ENCODE measurements at regions not wholly inside any gene's neighbourhood (a gene's known extent, or its start where the extent isn't known, plus 50 kb on each side); places are given as distances from the start of the nearest gene placed in this dataset.

GRCh38 chr7:73974101-73974947 lies 53.6 kb upstream of the ELN start:
- no peak overlapping the region for H3K56ac ChIP-seq (ENCODE audit: extremely low read depth, insufficient read depth, low read length)
- H2BK20ac ChIP-seq (ENCODE audit: low read depth, low read length), result no peak overlapping the region
- no peaks in the 10 kb centered on the region for H3K27me3 ChIP-seq (ENCODE audit: control insufficient read depth, insufficient read depth, low read length)
- H4K5ac ChIP-seq (ENCODE audit: low read depth, low read length), result no peak overlapping the region
- H3K14ac ChIP-seq (replicated peaks; ENCODE audit: low read depth, low read length), result no peak overlapping the region
- ChIA-PET POLR2A (ENCODE audit: unreplicated experiment) (no interaction called here), CTCF (no interaction called here)
- no peak overlapping the region for H3K18ac ChIP-seq (ENCODE audit: low read depth, low read length)
- no peak overlapping the region for H2BK15ac ChIP-seq (ENCODE audit: low read depth, low read length)
- H3K23ac ChIP-seq (ENCODE audit: low read depth, low read length), result no peak overlapping the region
- H2BK5ac ChIP-seq (ENCODE audit: low read depth, low read length, poor library complexity, severe bottlenecking), result no peak overlapping the region
- no peak overlapping the region for H3K27ac ChIP-seq (ENCODE audit: insufficient read depth, low read length)
- no peak overlapping the region for H2AFZ ChIP-seq (replicated peaks; ENCODE audit: low read length, poor library complexity)
- peaks cover 3% of the 10 kb centered on the region; the same call in 1 of the 2 replicates for H3K9me1 ChIP-seq (ENCODE audit: insufficient read depth, low read length)
- TF ChIP-seq CEBPB (IDR thresholded peaks at IDR 0.05; ENCODE audit: low read depth, low read length) (no peak), RFX5 (IDR thresholded peaks at IDR 0.05; ENCODE audit: low read depth, low read length) (no peak), MAZ (IDR thresholded peaks at IDR 0.05; ENCODE audit: borderline replicate concordance, low read depth, low read length) (no peak), CTCF (conservative IDR thresholded peaks at IDR 0.05; ENCODE audit: low read depth, low read length) (no peak), MXI1 (IDR thresholded peaks at IDR 0.05; ENCODE audit: borderline replicate concordance, low read depth, low read length) (no peak), SMC3 (IDR thresholded peaks at IDR 0.05; ENCODE audit: low read depth, low read length) (no peak), USF2 (IDR thresholded peaks at IDR 0.05; ENCODE audit: low read depth, low read length) (no peak), MAFK (IDR thresholded peaks at IDR 0.05; ENCODE audit: low read depth, low read length) (no peak), NFE2L2 (IDR thresholded peaks at IDR 0.05; ENCODE audit: low read depth, low read length) (no peak)
- H3K4me3 ChIP-seq (ENCODE audit: insufficient read depth, low read depth, low read length), result no peak overlapping the region
- no peak overlapping the region for H2BK120ac ChIP-seq (ENCODE audit: low read depth, low read length)
- intact Hi-C loops (cut with micrococcal nuclease) (no loop called here), dilution Hi-C loops (cut with HindIII; ENCODE audit: low sequenced_read_pairs, unreplicated experiment) (no loop called here), in situ Hi-C loops (cut with MboI; ENCODE audit: low sequenced_read_pairs) (no loop called here)
- H4K20me1 ChIP-seq (ENCODE audit: insufficient read depth, low read length), result no peaks in the 10 kb centered on the region
- ATAC-seq (ENCODE audit: low read depth) (no peak), DNase-seq (no peak)
- BruUV-seq (replicated peaks), result no TSS peak
- H2AK9ac ChIP-seq (replicated peaks; ENCODE audit: low read depth, low read length, poor library complexity), result no peak overlapping the region
- H4K91ac ChIP-seq (ENCODE audit: insufficient read depth, low read depth, low read length), result no peak overlapping the region
- H3K36me3 ChIP-seq (ENCODE audit: control insufficient read depth, insufficient read depth, low read length), result no peaks in the 10 kb centered on the region
- H3K9me3 ChIP-seq (ENCODE audit: control insufficient read depth, insufficient read depth, low read length), result 0 out of 2 replicates have a peak, but pooled peaks cover 2% of the 10 kb centered on the region
- H4K8ac ChIP-seq (ENCODE audit: low read depth in 2 of 2, low read length in 2 of 2), result no peak overlapping the region
- H3K4me1 ChIP-seq (ENCODE audit: control insufficient read depth, insufficient read depth, low read length), result no peaks in the 10 kb centered on the region
- WGBS, 2 experiments (ENCODE audit: extremely low coverage in 2 of 2, insufficient read length in 1 of 2), result 87% methylated on average over 8 of the region's 23 CpGs; no CpG with 5 or more reads in 1 of the 2 experiments
- H2AK5ac ChIP-seq (ENCODE audit: low read depth, low read length), result no peak overlapping the region
- H3K4ac ChIP-seq (ENCODE audit: low read depth, low read length), result no peak overlapping the region
- H3K4me2 ChIP-seq (ENCODE audit: low read depth, low read length), result no peak overlapping the region
- H3K79me1 ChIP-seq (ENCODE audit: low read depth in 1 of 2, low read length in 2 of 2), result no peaks in the 10 kb centered on the region
- no peak overlapping the region for H3K9ac ChIP-seq (ENCODE audit: low read depth, low read length)

Data from IMR-90 (cell line).